Heart left ventricle (tissue), 16 donors: ENCODE measurements at regions not wholly inside any gene's neighbourhood (a gene's known extent, or its start where the extent isn't known, plus 50 kb on each side); places are given as distances from the start of the nearest gene placed in this dataset.

Experiments
- ATAC-seq, 4 donors: fragments of 200-7000 bp; cut with Tn5 transposase; one replicate each; pipeline ENCODE4 v1.9.1; 2020 to 2022; ENCODE audit warnings: moderate library complexity in 4 of 4, mild to moderate bottlenecking in 3 of 4, moderate number of reproducible peaks in 1 of 4
- DNase-seq, 5 donors: peaks; one replicate each; pipeline ENCODE4 v3.0.0-alpha.2; 2020
- H3K27ac ChIP-seq, 12 donors: fragments of 200-600 bp; sonication (generic) in 4 of 12; one replicate each; pipeline versions ENCODE4 v1.5.0 to v1.8.0; 2016 to 2022; ENCODE audit warnings: mild to moderate bottlenecking in 2 of 12
- H3K27me3 ChIP-seq, 9 donors: fragments of 200-600 bp; sonication (generic) in 2 of 9; one replicate each; pipeline versions ENCODE4 v1.5.1 to v1.8.0; 2016 to 2022; ENCODE audit warnings: mild to moderate bottlenecking in 3 of 9
- H3K36me3 ChIP-seq, 9 donors: fragments of 200-600 bp; sonication (generic) in 2 of 9; one replicate each; pipeline versions ENCODE4 v1.5.0 to v1.8.0; 2018 to 2022; ENCODE audit warnings: mild to moderate bottlenecking in 2 of 9
- H3K4me1 ChIP-seq, 12 donors: fragments of 200-600 bp; sonication (generic) in 4 of 12; one replicate each; pipeline versions ENCODE4 v1.5.0 to v1.8.0; 2016 to 2022; ENCODE audit warnings: mild to moderate bottlenecking in 3 of 12
- H3K4me3 ChIP-seq, 12 donors: fragments of 200-600 bp; sonication (generic) in 4 of 12; one replicate each; pipeline versions ENCODE4 v1.5.0 to v1.8.0; 2017 to 2022; ENCODE audit warnings: mild to moderate bottlenecking in 9 of 12, moderate library complexity in 4 of 12
- H3K9me3 ChIP-seq, 12 donors: fragments of 200-600 bp; sonication (generic) in 4 of 12; one replicate each; pipeline versions ENCODE4 v1.5.0 to v1.8.0; 2016 to 2022; ENCODE audit warnings: mild to moderate bottlenecking in 1 of 12
- POLR2A ChIP-seq, 2 donors: fragments of 450-650 bp; IDR thresholded peaks; one replicate each; pipeline ENCODE4 v1.6.1; 2017; ENCODE audit warnings: antibody characterized with exemption in 2 of 2, mild to moderate bottlenecking in 2 of 2, moderate library complexity in 2 of 2
- WGBS, 4 donors: extraction: QIAGEN DNeasy Blood & Tissue Kit in 2 of 4; methylation state at CpG; one replicate each; pipeline versions ENCODE4 v1.1.5 to v1.1.7; 2013 to 2018; 5-methylcytosine and 5-hydroxymethylcytosine counted together
- intact Hi-C, 10 donors: fragments of 100-400 bp; cut with DNase I; formaldehyde crosslinking; loops; one replicate each; pipeline versions ENCODE4 v1.11.1 to v1.14.2; 2022
- TF ChIP-seq, protein P1 (sequence below), 12 donors: fragments of 200-600 bp; sonication (generic) in 4 of 12; IDR thresholded peaks; one replicate each; pipeline versions ENCODE4 v1.5.0 to v1.8.0; 2018 to 2022; ENCODE audit warnings: antibody characterized with exemption in 12 of 12, mild to moderate bottlenecking in 5 of 12
- donor health status: ischemic (EF 13 %, LVEDD 7.1; RV severe dilation, severe dysfunction).
- donor health status: healthy with polysubstance abuse.
- donor health status: DM: no; HTN: yes; CAD: no.
- donor health status: DM: no; HTN: no; CAD: no.
- donor health status: ischemic (EF 25% LVEDD 6.9; RV normal size, moderate dysfunction).
- donor health status: ischemic (EF 25% LVEDD 5.7; RV mildly dilated, moderate dysfunction).
- donor health status: healthy.
- donor health status: DM: yes; HTN: yes; CAD: no.
- donor health status: ischemic (EF 35%, LVEDD 5.7; RV mildly dilated, moderate dysfunction).
- donor health status: nonischemic (EF 11% LVEDD 7.7; RV severe dilation, severe dysfunction).
- donor health status: DM: yes; HTN: yes; CAD: no.
- donor health status: PGD.
- donor health status: ischemic (EF 29% LVEDD 5.4; RV normal size, mild dysfunction).
- donor health status: nonischemic (EF 23%, LVEDD 6.1; RV moderate dilation, normal function).

DNA sequence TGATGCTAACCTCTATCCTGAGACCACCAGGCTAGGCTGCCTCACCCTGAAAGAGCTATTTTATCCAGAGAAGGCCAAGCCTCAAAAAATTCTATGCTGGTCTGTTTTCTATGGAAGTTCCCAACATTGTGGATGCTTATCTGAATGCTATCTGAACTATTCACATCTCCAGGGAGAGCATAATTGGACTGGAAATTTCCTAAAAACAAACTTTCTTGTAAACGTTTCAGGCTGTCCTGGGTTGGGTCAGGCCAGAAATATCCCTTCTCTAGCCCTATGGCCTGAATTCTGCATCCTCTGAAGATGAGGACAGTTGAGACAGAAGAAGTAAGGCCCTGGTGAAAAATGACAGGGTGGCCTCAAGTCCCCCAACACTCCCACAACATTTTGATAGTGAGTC, 706.4 kb upstream of the NR2F2 start:
- H3K4me3 ChIP-seq = no peak overlapping the region
- 36 to 56% (median 50%) methylated on average over 1 of the region's 1 CpG for WGBS, 4 donors
- intact Hi-C loops = loop anchor here in 1 of 10 donors (10.0 kb wide), 1 partner anchor 221 kb away; no protein-coding TSS in a partner anchor

GRCh38 chr15:95624616-95625361, 705.7 kb upstream of the NR2F2 start:
- ATAC-seq (no peak), DNase-seq (no peak)
- Histone ChIP-seq H3K4me1 (peaks cover 0 to 18% (median 0%) of the 10 kb centered on the region in 12 donors), H3K4me3 (no peak overlapping the region), H3K27ac (peak overlapping the region in 8 of 12 donors; percentile 1 to 69 (median 54)), H3K27me3 (no peaks in the 10 kb centered on the region), H3K9me3 (peaks cover 0 to 18% (median 1%) of the 10 kb centered on the region in 12 donors), H3K36me3 (no peaks in the 10 kb centered on the region)
- intact Hi-C loops = loop anchor here in 1 of 10 donors (10.0 kb wide), 1 partner anchor 220 kb away; no protein-coding TSS in a partner anchor
- TF ChIP-seq, protein P1, sequence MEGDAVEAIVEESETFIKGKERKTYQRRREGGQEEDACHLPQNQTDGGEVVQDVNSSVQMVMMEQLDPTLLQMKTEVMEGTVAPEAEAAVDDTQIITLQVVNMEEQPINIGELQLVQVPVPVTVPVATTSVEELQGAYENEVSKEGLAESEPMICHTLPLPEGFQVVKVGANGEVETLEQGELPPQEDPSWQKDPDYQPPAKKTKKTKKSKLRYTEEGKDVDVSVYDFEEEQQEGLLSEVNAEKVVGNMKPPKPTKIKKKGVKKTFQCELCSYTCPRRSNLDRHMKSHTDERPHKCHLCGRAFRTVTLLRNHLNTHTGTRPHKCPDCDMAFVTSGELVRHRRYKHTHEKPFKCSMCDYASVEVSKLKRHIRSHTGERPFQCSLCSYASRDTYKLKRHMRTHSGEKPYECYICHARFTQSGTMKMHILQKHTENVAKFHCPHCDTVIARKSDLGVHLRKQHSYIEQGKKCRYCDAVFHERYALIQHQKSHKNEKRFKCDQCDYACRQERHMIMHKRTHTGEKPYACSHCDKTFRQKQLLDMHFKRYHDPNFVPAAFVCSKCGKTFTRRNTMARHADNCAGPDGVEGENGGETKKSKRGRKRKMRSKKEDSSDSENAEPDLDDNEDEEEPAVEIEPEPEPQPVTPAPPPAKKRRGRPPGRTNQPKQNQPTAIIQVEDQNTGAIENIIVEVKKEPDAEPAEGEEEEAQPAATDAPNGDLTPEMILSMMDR (IDR thresholded peaks at IDR 0.05) = no peak
- no peak for TF ChIP-seq POLR2A (IDR thresholded peaks at IDR 0.05)
- WGBS, 4 donors = 77 to 86% (median 81%) methylated on average over 6 of the region's 6 CpGs

More for the DNA sequence above, 706.4 kb upstream of the NR2F2 start:
- DNase-seq = peak in 1 of 5 donors; percentile 18
- Histone ChIP-seq H3K27ac (peak overlapping the region in 9 of 12 donors; percentile 1 to 69 (median 51)), H3K4me1 (peaks cover 0 to 18% (median 0%) of the 10 kb centered on the region in 12 donors), H3K9me3 (peaks cover 0 to 18% (median 1%) of the 10 kb centered on the region in 12 donors), H3K36me3 (no peaks in the 10 kb centered on the region), H3K27me3 (no peaks in the 10 kb centered on the region)
- peak in 3 of 4 donors; percentile 42 to 49 (median 45) for ATAC-seq
- no peak for TF ChIP-seq POLR2A (IDR thresholded peaks at IDR 0.05)
- TF ChIP-seq, protein P1 (IDR thresholded peaks at IDR 0.05) = no peak

- peak in 3 of 5 donors; percentile 31 to 53 (median 46) for DNase-seq
- WGBS, 4 donors = 43 to 55% (median 50%) methylated on average over 15 of the region's 15 CpGs
These were observed 703.8 kb upstream of the NR2F2 start for GRCh38 chr15:95626501-95627361.

More at GRCh38 chr15:95626501-95627361, 703.8 kb upstream of the NR2F2 start:
- intact Hi-C loops = loop anchor here in 1 of 10 donors (10.0 kb wide), 1 partner anchor 218 kb away; no protein-coding TSS in a partner anchor
- Histone ChIP-seq H3K27ac (peak overlapping the region in 7 of 12 donors; percentile 3 to 69 (median 48)), H3K9me3 (peaks cover 0 to 18% (median 1%) of the 10 kb centered on the region in 12 donors), H3K4me1 (peaks cover 0 to 11% (median 0%) of the 10 kb centered on the region in 12 donors), H3K36me3 (no peaks in the 10 kb centered on the region), H3K27me3 (no peaks in the 10 kb centered on the region), H3K4me3 (no peak overlapping the region)
- peak in 1 of 4 donors; percentile 42 for ATAC-seq
- TF ChIP-seq, protein P1 (IDR thresholded peaks at IDR 0.05) = no peak
- no peak for TF ChIP-seq POLR2A (IDR thresholded peaks at IDR 0.05)
